ENCODE measurements at regions not wholly inside any gene's neighbourhood (a gene's known extent, or its start where the extent isn't known, plus 50 kb on each side); places are given as distances from the start of the nearest gene placed in this dataset.

DNA sequence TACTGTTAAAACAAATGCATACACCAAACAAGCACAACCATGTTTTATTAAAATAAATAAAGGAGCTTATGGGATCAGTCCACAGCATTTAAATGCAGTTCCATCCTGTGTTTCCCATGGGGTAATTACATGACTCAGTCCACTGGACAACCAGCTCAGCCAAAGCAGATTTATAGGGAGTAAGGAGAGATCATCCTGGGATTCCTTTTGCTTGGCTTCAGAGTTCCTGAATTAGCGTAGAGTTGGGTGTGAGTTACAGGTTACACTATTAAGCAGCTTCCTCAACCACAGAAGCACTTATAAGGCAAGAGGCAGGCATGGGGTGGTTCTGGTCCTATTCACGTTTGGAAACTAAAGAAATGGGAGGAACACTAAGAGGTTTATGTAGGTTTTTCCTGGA, 381.1 kb upstream of the ACTBL2 start:
- ChIA-PET CTCF (interaction anchor here (0.8 to 1.3 kb wide), 3 partner anchors 84 to 597 kb away, joined by 3 to 4 read pairs (median 3); partner anchors contain the start of gene PLK2), POLR2A (no interaction called here)
- no peak overlapping the region for H3K27ac ChIP-seq (ENCODE audit: low read depth, low read length)
- TF ChIP-seq, protein P1, sequence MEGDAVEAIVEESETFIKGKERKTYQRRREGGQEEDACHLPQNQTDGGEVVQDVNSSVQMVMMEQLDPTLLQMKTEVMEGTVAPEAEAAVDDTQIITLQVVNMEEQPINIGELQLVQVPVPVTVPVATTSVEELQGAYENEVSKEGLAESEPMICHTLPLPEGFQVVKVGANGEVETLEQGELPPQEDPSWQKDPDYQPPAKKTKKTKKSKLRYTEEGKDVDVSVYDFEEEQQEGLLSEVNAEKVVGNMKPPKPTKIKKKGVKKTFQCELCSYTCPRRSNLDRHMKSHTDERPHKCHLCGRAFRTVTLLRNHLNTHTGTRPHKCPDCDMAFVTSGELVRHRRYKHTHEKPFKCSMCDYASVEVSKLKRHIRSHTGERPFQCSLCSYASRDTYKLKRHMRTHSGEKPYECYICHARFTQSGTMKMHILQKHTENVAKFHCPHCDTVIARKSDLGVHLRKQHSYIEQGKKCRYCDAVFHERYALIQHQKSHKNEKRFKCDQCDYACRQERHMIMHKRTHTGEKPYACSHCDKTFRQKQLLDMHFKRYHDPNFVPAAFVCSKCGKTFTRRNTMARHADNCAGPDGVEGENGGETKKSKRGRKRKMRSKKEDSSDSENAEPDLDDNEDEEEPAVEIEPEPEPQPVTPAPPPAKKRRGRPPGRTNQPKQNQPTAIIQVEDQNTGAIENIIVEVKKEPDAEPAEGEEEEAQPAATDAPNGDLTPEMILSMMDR (IDR thresholded peaks at IDR 0.05; ENCODE audit: low read depth, low read length): no peak
- DNase-seq (ENCODE audit: low read depth, low spot score): no peak
- no peaks in the 10 kb centered on the region for H3K9me3 ChIP-seq (ENCODE audit: control insufficient read depth, insufficient read depth, low read length)
- no peaks in the 10 kb centered on the region for H3K27me3 ChIP-seq (ENCODE audit: control insufficient read depth, insufficient read depth, low read length)
- H3K4me3 ChIP-seq (ENCODE audit: low read depth, low read length): no peak overlapping the region

DNA sequence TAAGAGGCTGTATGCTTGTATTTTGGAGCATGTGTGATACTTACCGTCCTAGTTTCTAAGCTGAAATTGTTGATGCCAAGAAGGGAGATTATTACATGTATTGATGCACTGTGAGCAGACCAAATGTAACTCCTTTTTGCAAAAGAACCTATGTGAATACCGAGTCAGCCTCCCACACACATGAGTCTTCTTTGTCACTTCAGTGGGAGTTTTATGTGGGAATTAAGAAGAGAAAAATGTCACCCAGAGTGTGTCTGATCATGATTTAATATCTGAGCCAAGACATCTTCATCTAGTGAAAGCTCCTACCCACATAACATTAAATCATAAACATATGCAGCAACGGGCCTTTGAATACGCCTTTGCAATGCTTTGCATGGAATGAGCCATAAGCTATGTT, 380.3 kb upstream of the ACTBL2 start:
- TF ChIP-seq, protein P1 (IDR thresholded peaks at IDR 0.05; ENCODE audit: low read depth, low read length): no peak

DNA sequence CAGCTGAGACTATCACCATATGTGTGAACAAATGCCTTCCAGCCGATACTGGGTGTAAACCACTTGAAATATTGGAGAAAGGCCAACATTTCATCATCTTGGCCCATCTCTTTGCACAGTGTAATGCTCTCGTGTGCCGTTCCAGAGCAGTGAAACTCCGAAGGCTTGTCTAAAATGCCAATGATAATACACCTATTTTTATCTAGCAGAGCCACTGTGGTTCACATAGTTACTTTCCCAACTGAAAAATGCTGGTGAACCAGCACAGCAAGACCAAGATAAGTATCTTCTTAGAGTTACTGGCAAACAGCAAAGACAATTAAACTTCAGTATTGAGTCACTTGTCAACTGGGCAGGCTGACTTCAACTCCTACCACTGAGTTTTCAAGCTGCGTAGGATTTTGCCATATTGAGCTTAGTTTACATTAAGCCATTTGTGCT, 379.9 kb upstream of the ACTBL2 start:
- H3K9me3 ChIP-seq (ENCODE audit: control insufficient read depth, insufficient read depth, low read length): no peaks in the 10 kb centered on the region
- ChIA-PET POLR2A (no interaction called here), CTCF (no interaction called here)
- no peaks in the 10 kb centered on the region for H3K27me3 ChIP-seq (ENCODE audit: control insufficient read depth, insufficient read depth, low read length)
- H3K4me3 ChIP-seq (ENCODE audit: low read depth, low read length): no peak overlapping the region
- no peak overlapping the region for H3K27ac ChIP-seq (ENCODE audit: low read depth, low read length)
- TF ChIP-seq, protein P1 (IDR thresholded peaks at IDR 0.05; ENCODE audit: low read depth, low read length): no peak
- DNase-seq (ENCODE audit: low read depth, low spot score): no peak

More for the DNA sequence above, 380.3 kb upstream of the ACTBL2 start:
- Histone ChIP-seq H3K27me3 (ENCODE audit: control insufficient read depth, insufficient read depth, low read length) (no peaks in the 10 kb centered on the region), H3K9me3 (ENCODE audit: control insufficient read depth, insufficient read depth, low read length) (no peaks in the 10 kb centered on the region), H3K27ac (ENCODE audit: low read depth, low read length) (no peak overlapping the region), H3K4me3 (ENCODE audit: low read depth, low read length) (no peak overlapping the region)
- no peak for DNase-seq (ENCODE audit: low read depth, low spot score)
- CTCF ChIA-PET: interaction anchor here (0.8 to 1.3 kb wide), 2 partner anchors 83 to 598 kb away, joined by 3 to 4 read pairs; no protein-coding TSS in a partner anchor
- POLR2A ChIA-PET: no interaction called here

GRCh38 chr5:57859626-57860025, 377.0 kb upstream of the ACTBL2 start:
- POLR2A ChIA-PET: no interaction called here
- no peak for DNase-seq (ENCODE audit: low read depth, low spot score)
- CTCF ChIA-PET: no interaction called here
- no peak overlapping the region for H3K27ac ChIP-seq (ENCODE audit: low read depth, low read length)
- no peaks in the 10 kb centered on the region for H3K9me3 ChIP-seq (ENCODE audit: control insufficient read depth, insufficient read depth, low read length)
- H3K27me3 ChIP-seq (ENCODE audit: control insufficient read depth, insufficient read depth, low read length): no peaks in the 10 kb centered on the region
- no peak overlapping the region for H3K4me3 ChIP-seq (ENCODE audit: low read depth, low read length)
- TF ChIP-seq, protein P1 (IDR thresholded peaks at IDR 0.05; ENCODE audit: low read depth, low read length): no peak

DNA sequence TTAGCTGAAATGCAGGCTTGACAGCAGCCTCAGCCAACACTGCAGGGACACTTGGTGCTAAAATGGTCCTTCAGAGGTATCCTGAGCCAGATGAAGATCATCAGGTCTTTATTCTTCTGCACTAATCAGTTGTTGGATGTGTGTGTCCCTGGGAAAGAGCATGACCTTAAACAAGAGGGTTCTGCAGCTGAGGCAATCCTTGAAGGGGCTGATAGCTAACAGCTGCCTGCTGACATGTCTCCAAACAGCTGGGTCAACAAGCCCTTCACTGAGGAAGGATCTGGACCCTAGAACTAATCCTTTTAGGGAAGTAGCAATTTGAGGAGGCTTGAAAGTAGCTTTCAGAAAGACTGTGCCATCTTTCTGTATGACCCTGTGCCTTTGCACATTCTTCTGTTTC, 376.3 kb upstream of the ACTBL2 start:
- no peak for DNase-seq (ENCODE audit: low read depth, low spot score)
- Histone ChIP-seq H3K9me3 (ENCODE audit: control insufficient read depth, insufficient read depth, low read length) (no peaks in the 10 kb centered on the region), H3K27me3 (ENCODE audit: control insufficient read depth, insufficient read depth, low read length) (no peaks in the 10 kb centered on the region), H3K27ac (ENCODE audit: low read depth, low read length) (no peak overlapping the region), H3K4me3 (ENCODE audit: low read depth, low read length) (no peak overlapping the region)
- CTCF ChIA-PET: no interaction called here
- POLR2A ChIA-PET: no interaction called here
- TF ChIP-seq, protein P1 (IDR thresholded peaks at IDR 0.05; ENCODE audit: low read depth, low read length): no peak
